GM21515 (cell line): ENCODE measurements at regions not wholly inside any gene's neighbourhood (a gene's known extent, or its start where the extent isn't known, plus 50 kb on each side); places are given as distances from the start of the nearest gene placed in this dataset.
"Not testable (repeated sequence)": the region's sequence is repeated elsewhere in the genome, so short reads cannot be mapped to it uniquely, and the experiment has no call there.

Experiments
- ATAC-seq: cut with Tn5 transposase; IDR thresholded peaks from one replicate; pipeline ENCODE4 v1.9.1; 2021; ENCODE audit not compliant: unreplicated experiment

DNA sequence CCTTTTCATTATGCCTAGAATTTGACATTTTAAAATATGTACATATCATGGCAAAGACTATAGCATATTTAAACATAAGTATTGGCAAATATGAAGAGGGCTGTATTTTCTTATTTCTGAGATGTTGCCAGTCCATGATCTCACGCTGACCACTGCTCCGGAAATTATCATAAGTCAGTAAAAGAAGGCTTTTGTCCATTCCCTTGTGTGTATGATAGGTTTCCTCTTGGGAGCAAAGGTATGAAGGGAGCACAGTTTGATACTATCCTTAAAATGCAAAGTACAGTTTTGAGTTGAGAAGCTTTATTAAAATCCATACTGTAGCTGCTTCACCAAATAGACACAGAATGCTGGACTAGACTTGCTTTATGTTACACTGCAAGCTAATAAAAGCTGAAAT is 52.6 kb upstream of the AGA start:
- ATAC-seq, result no peak

DNA sequence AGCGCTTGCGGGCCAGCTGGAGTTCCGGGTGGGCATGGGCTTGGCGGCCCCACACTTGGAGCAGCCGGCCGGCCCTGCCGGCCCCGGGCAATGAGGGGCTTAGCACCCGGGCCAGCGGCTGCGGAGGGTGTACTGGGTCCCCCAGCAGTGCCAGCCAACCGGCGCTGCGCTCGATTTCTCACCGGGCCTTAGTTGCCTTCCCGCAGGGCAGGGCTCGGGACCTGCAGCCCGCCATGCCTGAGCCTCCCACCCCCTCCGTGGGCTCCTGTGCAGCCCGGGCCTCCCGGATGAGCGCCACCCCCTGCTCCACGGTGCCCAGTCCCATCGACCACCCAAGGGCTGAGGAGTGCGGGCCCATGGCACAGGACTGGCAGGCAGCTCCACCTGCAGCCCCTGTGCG is 53.4 kb upstream of the AGA start:
- ATAC-seq, result not testable (repeated sequence)

DNA sequence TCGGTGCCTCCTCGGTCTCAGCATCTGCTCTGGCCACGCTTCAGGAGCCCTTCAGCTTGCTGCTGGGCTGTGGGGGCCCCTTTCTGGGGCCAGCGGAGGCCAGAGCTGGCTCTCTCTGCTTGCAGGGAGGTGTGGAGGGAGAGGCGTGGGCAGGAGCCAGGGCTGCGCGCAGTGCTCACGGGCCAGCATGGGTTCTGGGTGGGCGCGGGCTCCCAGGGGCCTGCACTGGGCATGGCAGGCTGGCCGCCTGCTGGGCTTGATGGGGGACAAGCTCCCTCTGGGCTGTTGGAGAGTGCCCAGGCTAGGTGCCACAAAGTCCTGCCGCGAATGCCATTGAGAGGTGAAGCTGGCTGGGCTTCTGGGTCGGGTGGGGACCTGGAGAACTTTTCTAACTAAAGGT is 57.3 kb upstream of the AGA start:
- ATAC-seq, result no peak

DNA sequence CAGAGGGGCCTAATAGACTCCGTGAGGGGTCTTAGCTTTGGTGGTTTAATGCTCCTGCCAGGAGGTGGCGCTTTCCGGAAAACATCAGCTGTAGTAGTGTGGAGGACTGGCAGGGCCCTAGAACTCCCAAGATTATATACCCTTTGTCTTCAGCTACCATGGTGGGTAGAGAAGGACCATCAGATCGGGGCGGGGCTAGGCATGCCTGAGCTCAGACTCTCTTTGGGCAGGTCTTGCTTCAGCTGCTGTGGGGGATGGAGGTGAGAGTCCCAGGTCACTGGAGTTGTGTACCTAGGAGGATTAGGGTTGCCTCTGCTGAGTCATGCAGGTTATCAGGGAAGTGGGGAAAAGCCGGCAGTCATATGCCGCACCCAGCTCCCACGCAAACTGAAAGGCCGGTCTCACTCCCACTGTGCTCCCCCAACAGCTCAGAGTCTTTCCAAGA is 63.0 kb upstream of the AGA start:
- no peak for ATAC-seq

DNA sequence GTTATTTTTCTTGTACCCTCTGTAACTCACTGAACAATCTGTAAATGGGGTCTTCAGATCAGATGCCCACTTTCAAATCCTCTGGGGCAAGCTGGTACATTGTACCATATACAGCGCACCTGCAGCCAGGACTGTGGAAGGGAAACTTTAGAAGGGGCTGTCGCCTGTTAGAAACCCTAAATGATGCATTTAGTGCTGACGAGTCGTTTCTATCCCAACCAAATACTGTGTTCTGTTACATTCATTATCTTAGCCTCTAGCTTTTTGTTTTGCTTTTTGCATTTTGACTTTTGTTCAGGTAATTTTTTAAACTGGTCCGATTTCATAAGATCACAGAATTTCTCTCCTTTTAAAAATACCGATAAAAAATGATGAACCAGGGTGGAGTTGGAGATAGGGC is 66.4 kb upstream of the AGA start:
- ATAC-seq, result no peak

DNA sequence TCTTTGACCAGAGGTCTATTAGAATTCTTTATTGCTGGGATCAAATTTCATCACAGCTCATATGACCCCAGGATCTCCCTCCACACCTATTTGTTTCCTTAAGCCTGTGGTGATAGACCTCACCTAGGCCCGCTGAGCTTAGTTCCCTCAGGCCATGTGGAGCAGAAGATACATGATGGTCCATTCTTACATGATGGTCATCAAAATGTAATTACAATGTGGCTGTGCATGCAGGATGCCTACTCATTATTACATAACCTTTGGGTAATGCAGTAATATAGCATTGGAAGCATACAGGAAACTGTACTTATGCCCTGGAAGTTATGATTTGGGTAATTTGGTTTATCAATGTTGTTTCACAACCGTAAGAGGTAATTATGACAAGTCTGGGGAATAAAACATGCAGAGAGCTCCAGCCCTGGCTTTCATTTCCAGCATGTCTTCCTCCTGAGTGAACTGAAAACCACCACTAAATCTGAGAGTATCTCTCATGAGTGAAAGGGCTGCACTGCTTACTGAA is 67.0 kb upstream of the AGA start:
- no peak for ATAC-seq

DNA sequence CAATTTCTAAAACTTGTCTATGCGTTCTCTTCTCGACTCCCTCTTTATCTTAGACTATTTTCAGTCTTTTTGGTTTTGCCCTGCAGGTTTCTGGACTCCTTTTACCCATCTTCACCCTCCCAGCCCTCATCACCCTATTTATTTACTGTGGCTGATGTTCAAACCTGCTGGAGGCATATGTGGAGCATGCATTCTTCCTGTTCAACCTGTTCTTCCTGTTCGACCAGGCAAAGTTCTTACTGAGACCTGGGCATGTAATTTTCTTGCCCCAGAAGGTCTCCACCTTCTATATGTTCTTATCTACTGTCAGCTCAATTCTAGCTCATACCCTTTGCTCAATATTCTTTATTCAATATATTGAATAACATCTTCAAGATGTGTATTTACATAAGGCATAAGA is 69.4 kb upstream of the AGA start:
- no peak for ATAC-seq

DNA sequence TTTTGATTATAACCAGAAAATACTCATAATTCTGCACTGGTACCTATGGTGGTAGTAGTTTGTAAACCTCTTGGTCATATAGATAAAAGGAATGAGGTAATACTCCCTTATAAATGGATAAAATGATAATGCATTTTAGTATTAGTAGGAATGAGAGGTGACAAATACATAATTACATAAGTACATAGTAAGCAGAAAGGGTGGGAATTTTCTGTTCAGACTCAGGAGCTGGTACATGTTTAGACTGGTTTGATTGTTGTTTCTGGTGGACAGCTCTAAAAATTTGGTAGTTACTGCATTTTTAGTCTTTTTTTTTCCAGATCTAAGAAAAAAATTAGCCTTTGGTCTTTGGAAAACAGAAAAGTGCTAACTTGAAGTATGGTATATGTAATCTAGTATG is 70.4 kb upstream of the AGA start:
- no peak for ATAC-seq

DNA sequence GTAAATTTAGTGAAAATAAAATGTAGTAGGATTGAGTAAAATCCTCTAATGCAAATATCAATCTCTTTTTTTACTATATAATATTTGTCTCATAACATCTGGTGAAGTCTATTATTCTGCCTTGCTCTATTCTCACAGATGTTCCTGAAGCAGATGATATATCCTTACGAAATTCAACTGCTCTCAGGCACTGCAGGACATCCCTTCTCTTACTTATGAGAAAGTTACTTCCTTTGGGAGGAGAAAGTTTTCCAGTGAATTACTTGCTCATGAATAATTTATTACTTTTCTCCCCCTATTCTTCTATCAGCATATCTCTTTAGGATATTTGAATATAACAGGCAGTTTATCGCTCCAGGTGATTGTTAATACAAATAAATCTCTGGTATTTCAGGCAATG is 75.6 kb upstream of the AGA start:
- ATAC-seq, result no peak

DNA sequence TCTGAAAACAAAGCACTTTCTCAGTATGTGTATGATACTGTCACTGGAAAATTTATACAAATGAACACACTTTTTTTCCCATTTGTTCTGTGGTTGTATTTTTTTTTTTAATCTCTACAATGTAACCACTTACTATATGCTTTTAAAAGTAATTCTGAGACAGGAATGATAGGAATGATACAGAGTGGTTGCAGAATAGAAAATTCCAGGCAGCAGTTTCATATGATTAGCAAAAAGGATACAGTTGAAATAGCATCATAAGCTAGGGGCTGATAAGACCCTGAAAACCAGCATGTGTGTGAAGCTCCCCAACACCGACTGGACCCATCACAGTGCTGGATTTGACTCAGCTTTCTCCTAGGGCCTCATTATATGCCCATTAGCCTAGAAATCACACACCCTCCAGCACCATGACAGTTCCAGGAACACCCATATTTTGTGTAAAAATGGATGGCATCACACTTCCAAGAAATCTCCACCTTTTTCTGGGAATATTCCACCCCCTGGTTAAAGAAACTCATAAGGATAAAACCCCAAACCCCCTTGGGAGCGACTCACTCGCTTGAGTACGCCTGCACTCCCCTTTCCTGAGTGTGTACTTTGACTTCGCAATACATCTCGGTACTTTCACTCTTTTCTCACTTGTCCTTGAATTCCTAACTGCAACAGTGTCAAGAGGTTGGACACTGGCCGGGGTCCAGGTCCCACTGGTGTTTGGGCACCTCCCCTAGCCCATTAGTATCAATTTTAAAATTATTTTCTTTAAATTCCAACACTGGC is 77.4 kb upstream of the AGA start:
- ATAC-seq, result no peak

DNA sequence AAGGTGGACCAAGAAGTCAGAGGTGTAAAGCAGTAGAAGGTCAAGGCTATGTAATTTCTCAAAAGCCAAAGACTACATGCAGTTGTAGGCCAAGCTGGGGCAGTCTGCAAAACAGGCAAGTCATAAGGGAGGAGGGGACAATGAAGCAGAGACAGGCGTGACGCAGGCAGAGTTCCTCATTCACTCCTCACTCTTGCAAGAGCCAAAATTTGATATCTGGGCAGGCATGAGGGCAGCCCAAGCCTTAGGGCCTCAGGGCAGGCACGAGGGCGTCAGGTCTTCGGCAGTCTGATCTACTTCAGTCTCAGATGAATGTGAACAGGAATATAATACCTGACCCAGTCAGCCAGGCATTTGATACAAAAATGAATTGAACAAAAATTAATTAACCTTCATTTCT is 86.4 kb upstream of the AGA start:
- no peak for ATAC-seq

DNA sequence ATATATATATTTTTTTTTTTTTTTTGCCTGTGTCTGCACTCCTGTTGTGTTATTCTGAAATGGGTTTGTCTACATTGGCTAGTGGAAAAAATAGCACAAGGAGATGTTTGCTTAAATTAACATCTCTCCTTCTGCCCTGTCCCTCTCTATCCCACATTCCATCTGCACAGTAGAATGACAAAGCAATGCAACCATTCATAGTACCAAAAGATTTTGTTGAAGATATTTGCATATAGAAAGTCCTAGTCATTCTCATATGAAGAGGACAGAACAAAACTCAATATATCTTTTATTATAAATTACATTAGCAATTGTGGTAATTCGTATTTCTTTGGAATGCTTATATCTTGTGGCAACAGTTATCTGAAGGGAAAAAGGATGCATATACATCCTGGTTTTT is 88.3 kb upstream of the AGA start:
- no peak for ATAC-seq

DNA sequence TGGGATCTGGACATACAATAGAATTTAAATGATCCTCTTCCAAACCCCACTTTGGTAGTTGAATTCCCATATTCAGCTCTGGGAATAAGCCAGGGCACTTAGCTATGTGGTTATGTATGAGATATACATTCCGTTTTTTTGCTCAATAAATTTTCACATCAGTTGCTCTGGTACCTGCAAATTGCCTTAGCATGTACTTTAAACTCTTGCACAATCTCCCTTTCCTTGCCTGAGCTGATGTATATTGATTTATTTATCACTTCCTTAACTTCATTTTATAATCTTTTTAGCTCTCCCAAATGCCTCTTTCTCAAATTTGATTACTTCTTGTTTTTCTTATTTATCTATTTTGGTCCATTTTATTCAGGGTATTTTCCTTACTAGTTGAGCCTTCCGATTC is 90.1 kb upstream of the AGA start:
- no peak for ATAC-seq

DNA sequence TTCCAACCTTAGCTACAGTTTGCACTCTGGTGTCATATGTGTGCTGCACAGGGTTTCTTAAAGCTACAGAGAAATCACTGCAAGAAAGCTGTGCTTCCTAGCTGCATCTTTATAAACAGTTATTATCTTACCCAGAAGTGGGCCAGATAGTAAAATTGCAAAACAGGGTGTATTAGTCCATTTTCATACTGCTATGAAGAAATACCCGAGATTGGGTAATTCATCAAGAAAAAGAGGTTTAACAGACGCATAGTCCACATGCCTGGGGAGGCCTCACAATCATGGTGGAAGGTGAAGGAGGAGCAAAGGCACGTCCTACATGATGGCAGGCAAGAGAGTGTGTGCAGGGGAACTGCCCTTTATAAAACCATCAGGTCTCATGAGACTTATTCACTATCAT is 92.6 kb upstream of the AGA start:
- ATAC-seq, result not testable (repeated sequence)

DNA sequence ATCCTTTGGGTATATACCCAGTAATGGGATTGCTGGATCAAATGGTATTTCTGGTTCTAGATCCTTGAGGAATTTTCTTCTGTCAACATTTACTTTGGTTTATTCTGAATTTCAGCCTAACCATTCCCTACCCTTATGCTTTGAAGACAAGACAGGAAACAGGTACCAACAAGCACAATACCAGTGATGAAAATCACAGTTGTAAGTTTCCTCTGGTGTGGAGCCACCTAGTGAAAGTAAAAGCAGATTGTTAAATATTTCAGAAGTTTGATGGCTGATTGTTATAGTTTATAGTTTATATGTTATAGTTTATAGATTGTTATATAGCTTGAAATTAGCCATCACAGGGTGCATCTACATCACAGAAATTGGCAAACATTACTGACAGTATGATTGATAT is 104.5 kb upstream of the AGA start:
- no peak for ATAC-seq

DNA sequence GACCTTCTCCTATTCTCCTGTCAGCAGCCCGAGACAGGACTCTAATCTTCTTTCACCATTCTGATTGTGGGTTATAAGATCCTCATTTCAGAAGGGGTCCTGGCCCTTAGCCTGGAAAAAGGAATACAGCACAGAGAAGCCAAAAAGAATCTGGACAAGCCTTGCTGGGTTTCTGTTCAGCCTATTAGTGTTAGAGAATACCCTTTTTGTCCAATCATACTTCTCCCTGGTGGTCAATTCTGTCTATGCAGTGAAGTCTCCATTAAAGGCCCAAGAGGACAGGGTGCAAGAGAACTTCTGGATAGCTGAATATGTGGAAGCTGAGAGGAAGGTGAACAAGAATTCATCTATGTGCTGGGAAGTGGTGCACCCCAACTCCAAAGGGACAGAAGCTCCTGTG is 105.7 kb upstream of the AGA start:
- no peak for ATAC-seq

DNA sequence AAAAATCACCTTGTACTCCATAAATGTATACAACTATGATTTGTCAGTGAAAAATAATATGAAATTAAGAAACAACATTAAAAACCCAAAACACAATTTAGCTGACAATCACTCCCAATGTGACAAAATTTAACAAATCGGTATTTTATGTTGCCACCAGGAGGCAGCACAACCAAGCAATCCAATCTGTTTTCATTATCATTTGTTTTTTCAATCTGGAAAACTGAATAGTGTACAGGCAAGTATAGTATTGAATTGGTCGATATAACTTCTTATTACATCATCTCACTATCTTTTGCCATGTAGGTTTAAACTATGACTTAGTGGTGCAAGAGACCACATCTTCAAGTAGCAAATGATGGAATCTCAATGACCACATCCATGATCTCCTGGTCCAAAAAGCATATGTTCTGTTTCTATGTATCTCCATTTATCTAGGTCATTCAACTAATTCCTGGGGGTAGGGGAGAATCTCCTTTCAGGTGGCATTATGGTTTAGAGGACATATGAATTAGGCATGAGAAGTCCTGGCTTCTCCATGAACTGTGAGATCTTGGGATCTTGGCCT is 112.9 kb upstream of the AGA start:
- ATAC-seq, result no peak

DNA sequence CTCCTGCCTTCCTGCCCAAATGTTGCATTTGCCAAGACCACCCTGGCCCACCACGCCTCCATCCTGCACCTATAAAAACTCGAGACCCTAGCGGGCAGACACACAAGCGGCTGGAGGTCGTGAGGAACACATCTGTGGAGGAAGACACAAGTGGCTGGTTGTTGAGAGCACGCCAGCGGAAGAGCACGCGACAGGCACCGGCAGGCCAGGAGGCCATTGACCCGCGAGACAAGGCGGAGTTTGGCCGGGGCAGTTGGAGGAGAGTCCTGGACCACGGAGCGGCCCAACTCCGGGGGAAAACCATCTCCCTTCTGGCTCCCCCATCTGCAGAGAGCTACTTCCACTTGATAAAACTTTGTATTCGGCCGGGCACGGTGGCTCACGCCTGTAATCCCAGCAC is 115.2 kb upstream of the AGA start:
- ATAC-seq, result no peak

DNA sequence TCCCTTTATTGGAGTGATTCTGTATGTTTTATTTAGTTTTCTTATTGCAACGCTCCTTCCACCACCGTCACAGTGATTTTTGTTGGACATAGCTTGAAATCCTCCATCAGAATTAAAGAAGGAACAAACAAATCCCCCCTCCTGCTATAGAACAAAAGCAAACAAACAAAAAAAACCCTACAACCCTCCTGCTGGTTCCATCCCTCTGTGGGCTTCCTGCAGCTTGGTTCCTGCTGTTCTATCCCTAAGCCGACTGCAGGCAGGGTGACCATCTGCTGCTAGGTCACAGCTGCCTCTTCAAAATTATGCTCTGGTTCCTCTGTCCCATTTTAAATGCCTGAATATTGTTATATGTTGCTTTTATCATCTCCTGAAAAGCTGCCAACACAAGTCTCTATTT is 116.8 kb upstream of the AGA start:
- ATAC-seq, result no peak

DNA sequence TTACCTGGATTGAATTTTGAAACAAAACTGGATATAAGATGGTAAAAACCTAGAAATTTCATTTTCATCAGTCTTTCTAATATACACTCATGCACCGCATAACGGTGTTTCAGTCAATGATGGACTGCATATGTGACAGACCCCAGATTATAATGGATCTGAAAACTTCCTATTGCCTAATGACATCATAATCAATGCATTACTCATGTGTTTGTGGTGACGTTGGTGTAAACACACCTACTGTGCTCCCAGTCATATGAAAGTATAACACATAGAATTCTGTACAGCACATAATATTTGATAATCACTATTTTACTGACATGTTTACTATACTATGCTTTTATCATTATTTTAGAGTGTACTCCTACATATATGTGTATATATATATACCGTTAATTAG is 119.9 kb upstream of the AGA start:
- no peak for ATAC-seq

DNA sequence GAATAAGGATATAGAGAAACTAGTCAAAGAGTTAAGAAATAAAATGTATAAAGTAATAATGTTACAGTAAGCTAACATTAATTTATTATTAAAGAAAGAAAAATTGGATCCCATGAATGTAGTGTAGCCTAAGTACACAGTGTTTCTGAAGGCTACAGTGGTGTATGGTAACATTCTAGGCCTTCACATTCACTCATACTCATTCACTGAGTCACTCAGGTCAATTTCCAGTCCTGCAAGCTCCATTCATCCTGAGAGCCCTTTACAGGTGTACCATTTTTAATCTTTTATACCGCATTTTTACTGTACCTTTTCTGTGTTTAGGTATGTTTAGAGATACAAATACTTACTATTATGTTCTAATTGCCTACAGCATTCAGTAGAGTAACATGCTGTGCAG is 120.6 kb upstream of the AGA start:
- ATAC-seq, result no peak

DNA sequence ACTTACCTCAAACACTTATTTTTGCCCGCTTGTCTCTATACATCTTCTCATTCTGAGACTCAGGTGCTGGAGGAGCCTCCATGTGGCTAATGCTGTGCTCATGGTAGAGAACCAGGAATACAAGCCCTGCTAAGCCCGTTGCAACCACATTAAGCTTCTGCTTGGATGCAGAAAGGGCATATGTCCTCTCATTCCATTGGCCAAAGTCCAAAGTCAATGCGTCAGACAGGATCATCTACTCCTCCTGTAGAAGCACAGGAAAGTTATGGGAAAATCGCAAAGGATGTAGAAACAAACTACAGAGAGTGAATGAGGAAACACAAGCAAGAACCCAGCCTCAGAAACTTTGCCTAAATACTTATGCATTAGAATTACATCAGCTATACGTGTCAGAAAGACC is 124.5 kb upstream of the AGA start:
- no peak for ATAC-seq

DNA sequence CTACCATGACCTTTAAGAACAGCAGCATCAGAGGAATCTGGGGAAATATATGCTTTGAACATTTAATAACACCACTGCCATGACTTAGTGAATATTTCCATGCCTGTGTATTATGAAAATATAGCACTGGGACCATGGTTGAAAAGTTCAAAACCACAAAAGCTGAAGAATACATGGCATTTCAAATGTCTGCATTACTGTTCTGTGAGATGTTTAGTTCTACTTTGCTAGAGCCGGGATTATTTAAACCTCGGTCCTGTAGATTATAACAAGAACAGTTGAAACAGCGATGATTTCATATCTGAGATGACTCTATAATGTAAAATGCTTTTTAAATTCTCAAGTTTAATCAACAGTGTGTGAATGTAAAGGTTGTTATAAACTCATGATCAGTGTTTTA is 126.7 kb upstream of the AGA start:
- ATAC-seq, result no peak
